NK-92 treated with Interleukin-12 subunit alpha and Interleukin-12 subunit beta, amount 100 ng/mL, for 24 hours (cell line): ENCODE measurements at regions not wholly inside any gene's neighbourhood (a gene's known extent, or its start where the extent isn't known, plus 50 kb on each side); places are given as distances from the start of the nearest gene placed in this dataset.
"Not testable (repeated sequence)": the region's sequence is repeated elsewhere in the genome, so short reads cannot be mapped to it uniquely, and the experiment has no call there.

Source experiments
- DNase-seq: peaks from one replicate; lab custom pipeline; 2025; lab: John Stamatoyannopoulos, UW

- DNase-seq = no peak
Measured at GRCh38 chr4:57875829-57876392, 765.7 kb upstream of the IGFBP7 start.

DNA sequence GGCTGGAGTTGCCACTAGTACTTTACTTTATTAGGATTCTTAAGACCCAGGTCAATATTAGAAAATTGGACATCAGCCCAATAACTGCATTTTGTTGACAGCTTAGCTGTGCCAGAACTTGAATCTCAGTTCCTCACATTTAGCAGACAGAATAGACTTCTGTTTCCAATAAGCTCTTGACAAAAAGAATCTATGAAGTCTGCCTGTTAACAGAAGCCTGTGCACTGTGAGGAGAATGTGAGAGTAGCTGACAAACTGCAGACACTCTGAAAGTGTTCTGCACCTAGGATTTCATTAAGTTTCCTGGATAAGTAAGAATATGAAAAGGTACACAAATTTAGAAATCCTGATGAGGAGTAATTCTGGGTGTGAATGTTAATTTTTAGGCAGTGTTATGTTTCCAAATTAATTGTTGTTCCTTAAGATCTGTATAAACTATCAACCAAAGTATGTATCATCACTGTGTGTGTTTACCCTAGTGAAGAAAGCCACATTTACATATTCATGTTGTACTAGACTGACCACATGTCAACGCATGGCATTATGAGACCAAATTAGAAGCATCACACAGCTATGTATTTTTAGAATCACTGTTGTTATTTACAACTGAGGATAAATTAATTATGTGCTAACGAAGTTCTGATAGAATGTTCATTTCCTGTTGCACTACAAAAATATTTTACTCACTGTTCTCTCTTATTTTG lies 756.4 kb upstream of the IGFBP7 start:
- DNase-seq = no peak

DNA sequence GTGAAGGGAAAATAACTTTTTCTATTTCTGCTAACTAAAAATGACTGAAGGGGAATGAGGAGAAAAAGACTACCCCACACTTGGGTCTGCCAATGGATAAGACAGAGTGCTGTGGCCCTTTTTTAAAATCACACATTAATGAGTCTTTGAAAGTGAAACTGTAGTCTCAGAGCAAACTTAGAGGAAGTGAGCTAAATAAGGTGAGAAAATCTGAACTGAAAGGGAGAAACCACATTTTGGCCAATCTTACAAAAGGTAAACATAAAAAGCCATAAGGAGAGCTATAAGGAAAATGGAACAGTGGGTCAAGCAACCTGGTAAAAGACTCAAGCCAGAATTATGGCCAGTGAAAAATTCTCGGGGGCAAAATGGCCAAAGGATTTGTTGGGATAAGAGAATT lies 755.1 kb upstream of the IGFBP7 start:
- no peak for DNase-seq

- no peak for DNase-seq
Measured at GRCh38 chr4:57854748-57855147, 744.6 kb upstream of the IGFBP7 start.

DNA sequence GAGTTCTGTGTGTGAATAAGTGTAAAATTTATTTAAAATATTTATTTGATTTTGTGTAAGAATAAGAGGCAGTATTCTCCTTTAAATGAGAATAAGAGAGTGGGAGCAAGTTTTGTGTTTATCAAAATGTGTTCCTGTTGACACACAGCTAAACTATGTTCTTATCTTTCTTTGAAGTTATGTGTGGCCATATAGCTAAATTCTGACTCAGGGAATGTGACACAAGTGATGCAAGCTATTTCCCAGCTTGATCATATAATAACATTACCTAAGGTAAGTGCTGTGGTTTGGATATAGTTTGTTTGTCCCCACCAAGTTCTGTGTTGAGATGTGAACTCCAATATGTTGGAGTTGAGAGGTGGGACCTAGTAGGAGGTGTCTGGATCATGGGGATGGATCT lies 740.0 kb upstream of the IGFBP7 start:
- no peak for DNase-seq

DNA sequence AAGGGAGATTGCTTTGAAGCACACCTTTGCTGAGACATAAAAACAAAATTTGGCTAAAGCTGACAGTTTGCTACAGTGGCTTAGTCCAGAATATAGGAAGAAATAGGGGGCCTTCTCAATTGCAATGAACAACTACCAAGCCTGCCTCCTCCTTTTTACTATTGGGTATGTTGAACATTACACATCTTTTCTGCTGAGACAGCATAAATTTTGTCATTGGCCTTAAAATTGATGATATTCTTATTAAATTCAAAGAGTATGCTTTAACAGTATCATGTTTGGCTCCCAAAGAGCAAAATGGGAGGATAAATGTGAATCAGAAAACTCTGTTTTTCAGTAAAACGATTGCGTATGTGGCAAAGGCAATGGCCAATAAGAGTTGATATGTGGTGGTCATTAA lies 721.9 kb upstream of the IGFBP7 start:
- no peak for DNase-seq

- DNase-seq = no peak
Measured at GRCh38 chr4:57789666-57790065, 679.5 kb upstream of the IGFBP7 start.

DNA sequence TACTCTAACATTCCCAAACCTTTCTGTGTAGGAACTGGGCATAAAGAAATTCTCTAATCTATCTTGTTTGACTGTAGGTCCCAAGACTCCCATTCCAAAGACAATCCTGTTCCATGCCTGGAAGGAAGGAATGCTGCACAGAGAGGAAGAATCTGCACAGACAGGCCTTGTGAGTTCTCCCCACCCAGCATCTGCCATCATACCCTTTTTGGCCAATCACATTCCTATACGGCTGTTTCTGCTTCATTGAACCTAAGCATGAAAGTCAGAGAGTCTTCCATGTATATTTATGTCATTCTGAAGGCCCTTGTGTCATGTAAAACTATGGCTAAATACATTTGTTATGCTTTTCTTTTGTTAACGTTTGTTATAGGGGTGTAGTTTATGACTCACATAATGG lies 667.7 kb upstream of the IGFBP7 start:
- DNase-seq = no peak

- no peak for DNase-seq
Measured at GRCh38 chr4:57774681-57775080, 664.5 kb upstream of the IGFBP7 start.

DNA sequence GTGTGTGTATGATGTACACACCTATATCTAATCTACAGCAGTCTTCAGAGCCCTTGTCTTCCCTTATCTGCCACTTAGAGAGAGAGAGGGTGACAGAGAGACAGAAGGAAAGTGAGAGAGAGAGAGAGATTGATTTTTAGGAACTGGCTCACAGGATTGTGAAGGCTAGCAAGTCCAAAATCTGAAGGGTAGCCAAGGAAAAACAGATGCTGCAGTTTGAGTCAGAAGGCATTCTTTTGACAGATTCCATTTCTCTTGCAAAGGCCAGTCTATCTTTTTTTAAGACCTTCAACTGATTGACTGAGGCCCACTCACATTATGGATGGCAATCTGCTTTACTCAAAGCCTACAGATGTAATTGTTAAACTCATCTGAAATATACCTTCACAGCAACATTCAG lies 664.0 kb upstream of the IGFBP7 start:
- no peak for DNase-seq

DNA sequence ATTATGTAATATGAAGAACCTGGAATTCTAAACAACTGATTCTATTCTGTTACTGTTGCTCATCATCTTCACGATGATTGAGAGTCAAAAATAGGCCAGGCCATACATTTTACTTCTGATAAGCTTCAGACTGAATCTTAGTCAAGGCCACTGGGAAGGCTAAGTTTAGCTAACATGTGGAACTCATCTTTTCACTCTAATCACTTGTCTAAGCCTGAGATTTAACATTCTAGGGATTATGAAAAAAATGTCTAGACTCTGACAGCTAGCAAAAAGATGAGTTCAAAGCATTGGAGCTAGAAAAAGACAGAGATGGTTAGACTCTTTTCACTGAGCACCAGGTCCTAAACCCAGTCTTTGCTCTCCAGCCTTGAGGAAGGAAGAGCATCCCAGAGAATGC lies 656.2 kb upstream of the IGFBP7 start:
- no peak for DNase-seq

GRCh38 chr4:57764856-57765255 lies 654.7 kb upstream of the IGFBP7 start:
- DNase-seq = no peak

GRCh38 chr4:57763070-57763469 lies 652.9 kb upstream of the IGFBP7 start:
- no peak for DNase-seq

- no peak for DNase-seq
Measured at GRCh38 chr4:57740625-57741190, 630.5 kb upstream of the IGFBP7 start.

- DNase-seq = no peak
Measured at GRCh38 chr4:57736781-57737180, 626.6 kb upstream of the IGFBP7 start.

GRCh38 chr4:57734104-57734670 lies 624.0 kb upstream of the IGFBP7 start:
- DNase-seq = no peak

GRCh38 chr4:57729775-57730570 lies 619.8 kb upstream of the IGFBP7 start:
- not testable (repeated sequence) for DNase-seq

- no peak for DNase-seq
Measured at GRCh38 chr4:57726154-57726553, 616.0 kb upstream of the IGFBP7 start.

- DNase-seq = no peak
Measured at GRCh38 chr4:57719456-57719855, 609.3 kb upstream of the IGFBP7 start.

DNA sequence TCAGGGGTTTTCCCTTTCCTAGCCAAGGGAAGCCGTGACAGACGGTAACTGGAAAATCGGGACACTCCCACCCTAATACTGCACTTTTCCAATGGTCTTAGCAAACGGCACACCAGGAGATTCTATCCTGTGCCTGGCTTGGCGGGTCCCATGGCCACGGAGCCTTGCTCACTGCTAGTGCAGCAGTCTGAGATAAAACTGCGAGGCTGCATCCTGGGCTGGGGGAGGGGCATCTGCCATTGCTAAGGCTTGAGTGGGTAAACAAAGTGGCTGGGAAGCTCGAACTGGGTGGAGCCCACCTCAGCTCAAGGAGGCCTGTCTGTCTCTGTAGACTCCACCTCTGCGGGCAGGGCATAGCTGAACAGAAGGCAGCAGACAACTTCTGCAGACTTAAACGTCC lies 604.1 kb upstream of the IGFBP7 start:
- not testable (repeated sequence) for DNase-seq

- no peak for DNase-seq
Measured at GRCh38 chr4:57710053-57710452, 599.9 kb upstream of the IGFBP7 start.

GRCh38 chr4:57691370-57691769 lies 581.2 kb upstream of the IGFBP7 start:
- no peak for DNase-seq
